SKM-1 treated with dmso at 0.1 percent for 144 hours (cell line): ENCODE measurements at regions not wholly inside any gene's neighbourhood (a gene's known extent, or its start where the extent isn't known, plus 50 kb on each side); places are given as distances from the start of the nearest gene placed in this dataset.

Source experiments
- DNase-seq: peaks from one replicate; lab custom pipeline; 2025; ENCODE audit not compliant: unreplicated experiment; lab: John Stamatoyannopoulos, UW

GRCh38 chr4:138298431-138298830 is 56.3 kb upstream of the SLC7A11 start:
- no peak for DNase-seq

DNA sequence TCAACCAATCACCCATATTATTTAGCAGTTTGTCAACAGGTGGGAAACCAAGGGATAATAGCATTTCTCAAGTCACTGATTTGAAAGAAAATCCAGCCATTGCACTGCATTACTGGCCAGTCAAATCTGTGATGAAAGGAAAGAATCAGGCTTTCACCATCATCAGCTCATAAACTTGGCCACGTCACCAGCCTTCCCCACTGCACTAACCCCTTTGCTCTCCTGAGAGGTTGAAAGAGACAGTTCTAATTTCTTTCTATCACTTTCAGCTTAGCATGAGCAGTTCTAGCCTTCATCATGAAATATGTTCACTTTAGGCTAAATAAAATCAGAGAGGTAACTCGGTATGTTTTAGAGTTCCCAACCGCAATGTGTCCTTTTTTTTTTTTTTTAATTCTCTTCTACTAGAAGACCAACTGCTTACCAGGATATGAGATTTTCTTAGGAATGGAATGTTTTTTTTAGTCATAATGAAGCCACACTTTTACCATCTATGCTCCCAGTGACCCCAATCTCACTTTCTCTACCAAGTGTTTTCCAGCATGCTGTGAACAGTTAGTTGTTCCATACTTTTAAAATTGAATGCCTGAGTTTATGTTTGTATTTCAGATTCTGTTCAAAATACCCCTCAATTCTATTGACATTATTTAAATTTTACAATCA is 55.7 kb upstream of the SLC7A11 start:
- DNase-seq: no peak

DNA sequence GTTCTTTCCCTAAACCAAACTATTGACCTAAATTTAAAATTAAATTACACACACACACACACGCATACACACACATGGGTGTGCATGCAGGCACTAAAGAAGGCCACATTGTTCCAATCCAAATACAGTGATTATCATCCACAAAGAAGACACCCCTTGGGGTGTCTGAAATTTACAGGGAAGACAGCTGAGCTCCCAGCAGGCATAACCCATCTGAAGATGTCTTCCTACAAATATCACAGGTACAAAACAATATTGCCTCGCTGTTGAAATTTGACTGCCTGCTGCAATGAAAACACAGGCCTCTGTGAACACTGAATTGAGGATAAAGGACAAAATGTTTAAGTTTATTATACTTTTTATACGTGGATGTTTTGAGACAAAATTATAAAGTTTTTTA is 50.2 kb upstream of the SLC7A11 start:
- DNase-seq: no peak
